PC-9 (cell line): ENCODE measurements at regions not wholly inside any gene's neighbourhood (a gene's known extent, or its start where the extent isn't known, plus 50 kb on each side); places are given as distances from the start of the nearest gene placed in this dataset.

Experiments
- CTCF ChIP-seq: fragments of 200-600 bp; sonication (generic); conservative IDR thresholded peaks from 2 replicates; pipeline ENCODE4 v1.6.1; 2017; ENCODE audit warnings: mixed run types, antibody characterized with exemption, mild to moderate bottlenecking, moderate library complexity
- EZH2 ChIP-seq: fragments of 200-600 bp; sonication (generic); IDR thresholded peaks from 2 replicates; pipeline ENCODE4 v1.8.0; 2017; ENCODE audit warnings: antibody characterized with exemption, low read depth

- TF ChIP-seq CTCF (no peak), EZH2 (no peak)
Measured at GRCh38 chr7:16232273-16232672, 189.1 kb downstream of the CRPPA start.
